SK-N-SH (cell line): ENCODE measurements at regions not wholly inside any gene's neighbourhood (a gene's known extent, or its start where the extent isn't known, plus 50 kb on each side); places are given as distances from the start of the nearest gene placed in this dataset.
A peak's percentile ranks its signal among the peaks of the same experiment; 100 is the strongest.

Experiments
- CTCF ChIA-PET: fragments of 300-600, 350-600 bp; formaldehyde crosslinking; extraction: SDS; loops from one replicate; lab custom pipeline; 2021; lab: Yijun Ruan, JAX
- POLR2A ChIA-PET: fragments of 350-600 bp; sonication (Branson Sonifier 250); formaldehyde crosslinking; extraction: SDS; loops from one replicate; lab custom pipeline; 2020; ENCODE audit warnings: antibody characterized with exemption, inconsistent platforms; lab: Yijun Ruan, JAX
- DNase-seq: peaks from one replicate; pipeline ENCODE4 v3.0.0; 2012
- H2AFZ ChIP-seq: fragments of 200-600 bp; sonication (generic); 2 replicates; pipeline ENCODE4 v1.8.1; 2016; ENCODE audit warnings: antibody characterized with exemption, mild to moderate bottlenecking, low read depth
- H3F3A ChIP-seq: fragments of 200-600 bp; sonication (generic); replicated peaks from 2 replicates; pipeline ENCODE3; 2016; ENCODE audit warnings: antibody characterized with exemption, mild to moderate bottlenecking; ENCODE audit not compliant: insufficient read depth
- H3K27ac ChIP-seq, 2 experiments: fragments of 200-500 bp in 1 of 2; fragments of 200-600 bp in 1 of 2; sonication (Bioruptor generic) in 1 of 2; sonication (generic), shearing (Covaris generic) in 1 of 2; 2 replicates each; pipeline versions ENCODE4 v1.5.1 to v1.6.1; 2014 to 2016; ENCODE audit warnings: low read depth in 2 of 2, inconsistent platforms in 1 of 2, low read length in 1 of 2, mild to moderate bottlenecking in 1 of 2, mixed read lengths in 1 of 2
- H3K27me3 ChIP-seq: fragments of 200-600 bp; sonication (generic), shearing (Covaris generic); 2 replicates; pipeline ENCODE4 v1.6.1; 2016; ENCODE audit warnings: mixed run types; ENCODE audit not compliant: insufficient read depth
- H3K36me3 ChIP-seq, 2 experiments: fragments of 200-500 bp in 1 of 2; fragments of 200-600 bp in 1 of 2; sonication (Bioruptor generic) in 1 of 2; sonication (generic) in 1 of 2; replicated peaks in 1 of 2; 2 replicates each; pipeline versions ENCODE3 to v1.5.1; 2014 to 2016; ENCODE audit warnings: low read length in 1 of 2, mild to moderate bottlenecking in 1 of 2; ENCODE audit not compliant: insufficient read depth in 2 of 2, control insufficient read depth in 1 of 2
- H3K4me1 ChIP-seq, 2 experiments: fragments of 200-500 bp in 1 of 2; fragments of 200-600 bp in 1 of 2; sonication (Bioruptor generic) in 1 of 2; sonication (generic), shearing (Covaris generic) in 1 of 2; 2 replicates each; pipeline versions ENCODE4 v1.5.1 to v1.6.1; 2014 to 2016; ENCODE audit warnings: low read depth in 1 of 2, low read length in 1 of 2, mixed run types in 1 of 2; ENCODE audit not compliant: insufficient read depth in 2 of 2, control insufficient read depth in 1 of 2
- H3K4me2 ChIP-seq: fragments of 200-600 bp; sonication (generic), shearing (Covaris generic); 2 replicates; pipeline ENCODE4 v1.6.1; 2017; ENCODE audit warnings: mixed run types
- H3K4me3 ChIP-seq, 2 experiments: fragments of 200-500 bp in 1 of 2; fragments of 200-600 bp in 1 of 2; sonication (Bioruptor generic) in 1 of 2; sonication (generic), shearing (Covaris generic) in 1 of 2; 2 replicates each; pipeline versions ENCODE4 v1.5.1 to v1.8.1; 2014 to 2016; ENCODE audit warnings: low read depth in 2 of 2, inconsistent platforms in 1 of 2, low read length in 1 of 2, mild to moderate bottlenecking in 1 of 2, mixed read lengths in 1 of 2, moderate library complexity in 1 of 2
- H3K79me2 ChIP-seq: fragments of 200-600 bp; sonication (generic); 2 replicates; pipeline ENCODE4 v1.8.1; 2017; ENCODE audit warnings: mild to moderate bottlenecking; ENCODE audit not compliant: insufficient read depth
- H3K9ac ChIP-seq: fragments of 200-600 bp; sonication (generic); 2 replicates; pipeline ENCODE4 v1.6.1; 2017; ENCODE audit warnings: mixed run types
- H3K9me2 ChIP-seq: fragments of 200-600 bp; sonication (generic); 2 replicates; pipeline ENCODE4 v1.6.1; 2017; ENCODE audit warnings: mixed run types
- H3K9me3 ChIP-seq: fragments of 200-600 bp; sonication (generic); 2 replicates; pipeline ENCODE4 v1.6.1; 2017; ENCODE audit warnings: mixed run types, mild to moderate bottlenecking, moderate library complexity
- H4K20me1 ChIP-seq: fragments of 200-600 bp; sonication (generic); 2 replicates; pipeline ENCODE4 v1.6.1; 2017; ENCODE audit warnings: mild to moderate bottlenecking, mixed run types; ENCODE audit not compliant: insufficient read depth
- CTCF ChIP-seq: fragments of 200-600 bp; sonication (generic); IDR thresholded peaks from 2 replicates; pipeline ENCODE4 v1.6.1; 2017; ENCODE audit warnings: antibody characterized with exemption, mild to moderate bottlenecking, moderate library complexity
- EP300 ChIP-seq, 2 experiments: IDR thresholded peaks; 2 replicates each; pipeline versions ENCODE4 v1.4.0 to v1.6.1; 2012; ENCODE audit warnings: borderline replicate concordance in 1 of 2, low read depth in 1 of 2, low read length in 1 of 2
- FOSL2 ChIP-seq: IDR thresholded peaks from 2 replicates; pipeline ENCODE4 v1.4.0; 2012; ENCODE audit warnings: low read depth, mild to moderate bottlenecking, moderate library complexity, borderline replicate concordance
- FOXJ3 ChIP-seq: sonication (generic); formaldehyde crosslinking; IDR thresholded peaks from 2 replicates; pipeline ENCODE4 v1.5.1; 2020; ENCODE audit warnings: mild to moderate bottlenecking, missing genetic modification reagents
- IRF3 ChIP-seq: fragments of 150-350 bp; IDR thresholded peaks from 2 replicates; pipeline ENCODE4 v1.6.1; 2016; ENCODE audit warnings: mild to moderate bottlenecking, low read depth, low read length
- JUND ChIP-seq: IDR thresholded peaks from 2 replicates; pipeline ENCODE4 v1.4.0; 2012
- MEF2A ChIP-seq: IDR thresholded peaks from 2 replicates; pipeline ENCODE4 v1.4.0; 2012; ENCODE audit warnings: low read depth, borderline replicate concordance
- NFIC ChIP-seq: IDR thresholded peaks from 2 replicates; pipeline ENCODE4 v1.4.0; 2012; ENCODE audit warnings: borderline replicate concordance
- NRF1 ChIP-seq: IDR thresholded peaks from 2 replicates; pipeline ENCODE4 v1.6.1; 2012; ENCODE audit warnings: low read depth, mild to moderate bottlenecking, low read length
- POLR2AphosphoS5 ChIP-seq: IDR thresholded peaks from 2 replicates; pipeline ENCODE4 v1.6.1; 2012; ENCODE audit warnings: low read depth, low read length
- RFX5 ChIP-seq: IDR thresholded peaks from 2 replicates; pipeline ENCODE4 v1.6.1; 2012; ENCODE audit warnings: mild to moderate bottlenecking, improper control_type of control experiment, low read length
- TCF12 ChIP-seq: IDR thresholded peaks from 2 replicates; pipeline ENCODE4 v1.4.0; 2012
- TEAD4 ChIP-seq: IDR thresholded peaks from 2 replicates; pipeline ENCODE4 v1.4.0; 2012; ENCODE audit warnings: mild to moderate bottlenecking, borderline replicate concordance; ENCODE audit not compliant: insufficient read depth
- USF2 ChIP-seq: fragments of 150-350 bp; IDR thresholded peaks from 2 replicates; pipeline ENCODE4 v1.6.1; 2017; ENCODE audit warnings: antibody characterized with exemption, low read length, low read depth, borderline replicate concordance
- YY1 ChIP-seq: IDR thresholded peaks from 2 replicates; pipeline ENCODE4 v1.4.0; 2012; ENCODE audit warnings: low read depth, mild to moderate bottlenecking
- WGBS: methylation state at CpG from one replicate; pipeline ENCODE4 v1.1.6; 2017; ENCODE audit warnings: low lambda C conversion rate; 5-methylcytosine and 5-hydroxymethylcytosine counted together
- TF ChIP-seq, protein P1 (sequence below): IDR thresholded peaks from 2 replicates; pipeline ENCODE4; 2012

DNA sequence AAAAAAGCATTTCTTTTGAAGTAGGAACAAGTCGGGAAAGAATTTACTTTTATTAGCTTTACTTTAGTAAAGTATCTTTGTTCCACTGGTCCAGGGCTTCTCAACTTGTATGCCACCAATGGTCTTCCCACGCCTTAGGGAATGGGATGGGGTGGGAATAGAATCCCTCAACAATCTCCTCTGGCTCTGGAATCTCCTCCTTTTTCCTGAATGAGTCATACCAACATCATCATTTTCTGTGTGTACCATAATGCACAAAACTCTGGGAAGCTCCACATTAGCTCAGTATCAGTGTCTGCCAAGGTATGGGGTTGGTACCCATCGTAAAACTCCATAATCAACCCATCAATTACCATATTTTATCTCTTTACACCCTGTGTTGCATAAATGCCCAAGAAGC, 159.4 kb upstream of the BMPER start:
- DNase-seq: no peak
- peaks cover 11% of the 10 kb centered on the region for H3F3A ChIP-seq
- H3K27me3 ChIP-seq: no peaks in the 10 kb centered on the region
- H3K4me1 ChIP-seq: peaks cover 0 to 3% of the 10 kb centered on the region in 2 experiments; a peak in 1 of 4 replicates
- no peaks in the 10 kb centered on the region for H3K79me2 ChIP-seq
- no peak overlapping the region for H3K27ac ChIP-seq
- 0 out of 2 replicates have a peak overlapping the region, but pooled peaks have one; percentile 2 for H3K4me2 ChIP-seq
- H3K9ac ChIP-seq: no peak overlapping the region
- no peaks in the 10 kb centered on the region for H3K36me3 ChIP-seq
- no peaks in the 10 kb centered on the region for H3K9me3 ChIP-seq
- no peaks in the 10 kb centered on the region for H3K9me2 ChIP-seq
- H2AFZ ChIP-seq: no peak overlapping the region
- WGBS: 39% methylated on average over 3 of the region's 3 CpGs
- no peaks in the 10 kb centered on the region for H4K20me1 ChIP-seq
- TF ChIP-seq RFX5 (no peak), JUND (peak; percentile 63), FOSL2 (peak; percentile 73)
- CTCF ChIA-PET: interaction anchor here (0.7 kb wide), 1 partner anchor 10 kb away, joined by 3 read pairs; no protein-coding TSS in a partner anchor
- no peak overlapping the region for H3K4me3 ChIP-seq
- POLR2A ChIA-PET: no interaction called here

GRCh38 chr7:33748793-33749192, 156.5 kb upstream of the BMPER start:
- CTCF ChIA-PET: interaction anchor here (0.8 to 2.1 kb wide), 3 partner anchors 7 to 158 kb away, joined by 3 to 7 read pairs (median 5); no protein-coding TSS in a partner anchor
- H2AFZ ChIP-seq: no peak overlapping the region
- no peak for DNase-seq

GRCh38 chr7:33750177-33750576, 155.2 kb upstream of the BMPER start:
- Histone ChIP-seq H3K36me3 (no peaks in the 10 kb centered on the region), H3K9me3 (no peaks in the 10 kb centered on the region), H3K9ac (no peak overlapping the region), H3F3A (peaks cover 11% of the 10 kb centered on the region), H2AFZ (no peak overlapping the region), H3K79me2 (no peaks in the 10 kb centered on the region), H3K4me3 (no peak overlapping the region), H3K4me2 (no peak overlapping the region), H3K27ac (peak overlapping the region in 1 of 2 experiments; percentile 9; a peak in 2 of 4 replicates), H3K27me3 (no peaks in the 10 kb centered on the region), H4K20me1 (no peaks in the 10 kb centered on the region), H3K4me1 (peaks cover under 1 to 8% of the 10 kb centered on the region in 2 experiments; a peak in 2 of 4 replicates), H3K9me2 (no peaks in the 10 kb centered on the region)
- DNase-seq: no peak
- ChIA-PET POLR2A (no interaction called here), CTCF (interaction anchor here (1.6 to 1.7 kb wide), 2 partner anchors 145 to 507 kb away, joined by 3 to 5 read pairs; no protein-coding TSS in a partner anchor)
- TF ChIP-seq JUND: peak; percentile 70
- TF ChIP-seq EP300 (IDR thresholded peaks at IDR 0.05; ENCODE audit: borderline replicate concordance in 1 of 2, low read depth in 1 of 2, low read length in 1 of 2): peak in 1 of 2 experiments; percentile 64; a peak in 1 of 4 replicates
- no peak for TF ChIP-seq YY1
- TF ChIP-seq MEF2A: peak; percentile 80
- TF ChIP-seq POLR2AphosphoS5: peak; percentile 35; the same call in 1 of the 2 replicates
- TF ChIP-seq, protein P1, sequence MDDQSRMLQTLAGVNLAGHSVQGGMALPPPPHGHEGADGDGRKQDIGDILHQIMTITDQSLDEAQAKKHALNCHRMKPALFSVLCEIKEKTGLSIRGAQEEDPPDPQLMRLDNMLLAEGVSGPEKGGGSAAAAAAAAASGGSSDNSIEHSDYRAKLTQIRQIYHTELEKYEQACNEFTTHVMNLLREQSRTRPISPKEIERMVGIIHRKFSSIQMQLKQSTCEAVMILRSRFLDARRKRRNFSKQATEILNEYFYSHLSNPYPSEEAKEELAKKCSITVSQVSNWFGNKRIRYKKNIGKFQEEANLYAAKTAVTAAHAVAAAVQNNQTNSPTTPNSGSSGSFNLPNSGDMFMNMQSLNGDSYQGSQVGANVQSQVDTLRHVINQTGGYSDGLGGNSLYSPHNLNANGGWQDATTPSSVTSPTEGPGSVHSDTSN: peak; percentile 84
- peak; percentile 45; the same call in 1 of the 2 replicates for TF ChIP-seq FOSL2
- no peak for TF ChIP-seq CTCF
- TF ChIP-seq NRF1: no peak
- peak; percentile 92 for TF ChIP-seq TCF12
- TF ChIP-seq USF2: no peak
- peak; percentile 37; the same call in 1 of the 2 replicates for TF ChIP-seq NFIC
- 0 out of 2 replicates have a peak, but pooled peaks have one; percentile 42 for TF ChIP-seq TEAD4
- TF ChIP-seq IRF3: no peak
- 31% methylated on average over 1 of the region's 1 CpG for WGBS

More at GRCh38 chr7:33748793-33749192, 156.5 kb upstream of the BMPER start:
- H4K20me1 ChIP-seq: no peaks in the 10 kb centered on the region
- H3K4me2 ChIP-seq: no peak overlapping the region
- no peak overlapping the region for H3K4me3 ChIP-seq
- H3K4me1 ChIP-seq: peaks cover 0 to 3% of the 10 kb centered on the region in 2 experiments; a peak in 1 of 4 replicates
- no peaks in the 10 kb centered on the region for H3K79me2 ChIP-seq
- H3K36me3 ChIP-seq: no peaks in the 10 kb centered on the region
- no peak overlapping the region for H3K27ac ChIP-seq
- no peaks in the 10 kb centered on the region for H3K9me3 ChIP-seq
- no peak for TF ChIP-seq FOXJ3 (CRISPR knock-in tag)
- TF ChIP-seq, all 33 proteins: peak for 0
- H3K9ac ChIP-seq: no peak overlapping the region
- POLR2A ChIA-PET: interaction anchor here (1.5 kb wide), 1 partner anchor 47 kb away, joined by 4 read pairs; no protein-coding TSS in a partner anchor
- no peaks in the 10 kb centered on the region for H3K27me3 ChIP-seq
- 74% methylated on average over 7 of the region's 7 CpGs for WGBS
- H3K9me2 ChIP-seq: no peaks in the 10 kb centered on the region
- H3F3A ChIP-seq: peaks cover 11% of the 10 kb centered on the region
